HL-60 (cell line): ENCODE measurements at regions not wholly inside any gene's neighbourhood (a gene's known extent, or its start where the extent isn't known, plus 50 kb on each side); places are given as distances from the start of the nearest gene placed in this dataset.
A peak's percentile ranks its signal among the peaks of the same experiment; 100 is the strongest.

Experiments
- CTCF ChIP-seq: IDR thresholded peaks from one replicate; pipeline ENCODE4 v1.5.1; 2011; ENCODE audit warnings: low read length, control low read depth, inconsistent platforms; ENCODE audit not compliant: insufficient read depth
- GABPA ChIP-seq: IDR thresholded peaks from 2 replicates; pipeline ENCODE4 v1.6.1; 2012; ENCODE audit warnings: low read depth
- POLR2AphosphoS5 ChIP-seq: IDR thresholded peaks from 2 replicates; pipeline ENCODE4 v1.6.1; 2012; ENCODE audit warnings: low read depth
- SPI1 ChIP-seq: IDR thresholded peaks from 2 replicates; pipeline ENCODE4 v1.6.1; 2012; ENCODE audit warnings: low read depth, mild to moderate bottlenecking, borderline replicate concordance
- TF ChIP-seq, protein P1 (sequence below): IDR thresholded peaks from 2 replicates; pipeline ENCODE4 v1.6.1; 2012; ENCODE audit warnings: low read depth; ENCODE audit not compliant: insufficient replicate concordance

DNA sequence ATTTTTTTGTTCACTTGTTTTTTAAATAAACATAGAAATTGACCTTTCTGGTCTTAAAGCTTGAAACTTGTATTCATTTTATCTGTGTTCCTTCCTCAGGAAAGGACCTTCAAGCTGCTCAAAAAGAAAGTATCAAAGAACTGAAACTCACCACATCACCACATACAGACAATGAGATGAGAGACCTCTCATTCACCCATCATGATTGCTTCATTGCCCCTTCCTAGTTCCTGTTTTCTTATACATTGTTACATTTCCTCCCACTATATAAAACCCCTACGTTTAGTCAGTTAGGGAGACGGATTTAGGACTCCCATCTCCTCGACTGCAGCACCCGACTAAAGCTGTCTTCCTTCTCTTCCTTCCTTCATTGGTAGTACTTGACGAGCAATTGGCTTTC, 180.5 kb upstream of the OPRM1 start:
- TF ChIP-seq CTCF (no peak), SPI1 (peak; percentile 55; the same call in 1 of the 2 replicates), POLR2AphosphoS5 (no peak), GABPA (no peak)
- TF ChIP-seq, protein P1, sequence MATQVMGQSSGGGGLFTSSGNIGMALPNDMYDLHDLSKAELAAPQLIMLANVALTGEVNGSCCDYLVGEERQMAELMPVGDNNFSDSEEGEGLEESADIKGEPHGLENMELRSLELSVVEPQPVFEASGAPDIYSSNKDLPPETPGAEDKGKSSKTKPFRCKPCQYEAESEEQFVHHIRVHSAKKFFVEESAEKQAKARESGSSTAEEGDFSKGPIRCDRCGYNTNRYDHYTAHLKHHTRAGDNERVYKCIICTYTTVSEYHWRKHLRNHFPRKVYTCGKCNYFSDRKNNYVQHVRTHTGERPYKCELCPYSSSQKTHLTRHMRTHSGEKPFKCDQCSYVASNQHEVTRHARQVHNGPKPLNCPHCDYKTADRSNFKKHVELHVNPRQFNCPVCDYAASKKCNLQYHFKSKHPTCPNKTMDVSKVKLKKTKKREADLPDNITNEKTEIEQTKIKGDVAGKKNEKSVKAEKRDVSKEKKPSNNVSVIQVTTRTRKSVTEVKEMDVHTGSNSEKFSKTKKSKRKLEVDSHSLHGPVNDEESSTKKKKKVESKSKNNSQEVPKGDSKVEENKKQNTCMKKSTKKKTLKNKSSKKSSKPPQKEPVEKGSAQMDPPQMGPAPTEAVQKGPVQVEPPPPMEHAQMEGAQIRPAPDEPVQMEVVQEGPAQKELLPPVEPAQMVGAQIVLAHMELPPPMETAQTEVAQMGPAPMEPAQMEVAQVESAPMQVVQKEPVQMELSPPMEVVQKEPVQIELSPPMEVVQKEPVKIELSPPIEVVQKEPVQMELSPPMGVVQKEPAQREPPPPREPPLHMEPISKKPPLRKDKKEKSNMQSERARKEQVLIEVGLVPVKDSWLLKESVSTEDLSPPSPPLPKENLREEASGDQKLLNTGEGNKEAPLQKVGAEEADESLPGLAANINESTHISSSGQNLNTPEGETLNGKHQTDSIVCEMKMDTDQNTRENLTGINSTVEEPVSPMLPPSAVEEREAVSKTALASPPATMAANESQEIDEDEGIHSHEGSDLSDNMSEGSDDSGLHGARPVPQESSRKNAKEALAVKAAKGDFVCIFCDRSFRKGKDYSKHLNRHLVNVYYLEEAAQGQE: no peak
